ENCODE measurements at regions not wholly inside any gene's neighbourhood (a gene's known extent, or its start where the extent isn't known, plus 50 kb on each side); places are given as distances from the start of the nearest gene placed in this dataset.

DNA sequence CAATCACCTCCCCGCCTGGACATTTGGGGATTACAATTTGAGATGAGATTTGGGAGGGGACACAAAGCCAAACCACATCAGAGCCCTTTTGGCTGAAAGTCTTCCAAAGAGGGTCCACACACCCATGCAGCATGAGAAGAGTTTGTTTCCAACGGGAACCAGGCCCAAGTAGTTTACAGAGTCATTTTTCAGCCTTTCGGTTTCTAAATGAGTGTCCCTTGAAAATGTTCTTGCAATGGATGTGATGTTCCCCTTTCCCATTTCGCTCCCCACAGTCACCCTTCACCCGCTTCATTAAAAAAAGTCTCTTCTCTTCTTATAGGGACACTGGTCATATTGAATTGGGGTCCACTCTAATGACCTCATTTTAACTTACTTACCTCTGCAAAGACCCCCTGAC lies 157.4 kb downstream of the ARL4C start:
- Histone ChIP-seq H3K4me1 (peaks cover 0 to 16% (median 0%) of the 10 kb centered on the region in 3 donors), H3K9me3 (no peaks in the 10 kb centered on the region), H3K27ac (no peak overlapping the region), H3K4me3 (no peak overlapping the region), H3K27me3 (peaks cover 5% of the 10 kb centered on the region), H3K36me3 (no peaks in the 10 kb centered on the region)
- WGBS, 2 donors (ENCODE audit: low coverage in 1 of 2), result 89% methylated on average over 5 of the region's 5 CpGs
- TF ChIP-seq, protein P1, sequence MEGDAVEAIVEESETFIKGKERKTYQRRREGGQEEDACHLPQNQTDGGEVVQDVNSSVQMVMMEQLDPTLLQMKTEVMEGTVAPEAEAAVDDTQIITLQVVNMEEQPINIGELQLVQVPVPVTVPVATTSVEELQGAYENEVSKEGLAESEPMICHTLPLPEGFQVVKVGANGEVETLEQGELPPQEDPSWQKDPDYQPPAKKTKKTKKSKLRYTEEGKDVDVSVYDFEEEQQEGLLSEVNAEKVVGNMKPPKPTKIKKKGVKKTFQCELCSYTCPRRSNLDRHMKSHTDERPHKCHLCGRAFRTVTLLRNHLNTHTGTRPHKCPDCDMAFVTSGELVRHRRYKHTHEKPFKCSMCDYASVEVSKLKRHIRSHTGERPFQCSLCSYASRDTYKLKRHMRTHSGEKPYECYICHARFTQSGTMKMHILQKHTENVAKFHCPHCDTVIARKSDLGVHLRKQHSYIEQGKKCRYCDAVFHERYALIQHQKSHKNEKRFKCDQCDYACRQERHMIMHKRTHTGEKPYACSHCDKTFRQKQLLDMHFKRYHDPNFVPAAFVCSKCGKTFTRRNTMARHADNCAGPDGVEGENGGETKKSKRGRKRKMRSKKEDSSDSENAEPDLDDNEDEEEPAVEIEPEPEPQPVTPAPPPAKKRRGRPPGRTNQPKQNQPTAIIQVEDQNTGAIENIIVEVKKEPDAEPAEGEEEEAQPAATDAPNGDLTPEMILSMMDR (IDR thresholded peaks at IDR 0.05), result no peak
- TF ChIP-seq POLR2A (IDR thresholded peaks at IDR 0.05) (no peak), POLR2AphosphoS5 (IDR thresholded peaks at IDR 0.05) (no peak), EP300 (IDR thresholded peaks at IDR 0.05) (no peak)
- no peak for ATAC-seq

DNA sequence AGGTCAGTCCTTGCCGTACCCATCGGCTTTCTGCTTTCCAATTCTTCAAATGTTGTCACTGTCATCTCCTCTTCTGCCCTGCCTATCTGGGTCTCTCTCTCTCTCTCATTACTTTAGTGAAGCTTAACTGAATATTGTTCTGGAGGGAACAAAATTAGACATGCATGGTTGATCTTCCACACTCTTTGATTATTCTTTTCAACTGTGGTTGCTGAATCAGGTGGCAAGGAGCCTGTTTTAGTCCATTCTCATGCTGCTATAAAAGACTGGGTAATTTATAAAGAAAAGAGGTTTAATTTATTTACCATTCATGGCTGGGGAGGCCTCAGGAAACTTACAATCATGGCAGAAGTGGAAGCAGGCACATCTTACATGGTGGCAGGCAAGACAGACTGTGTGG lies 157.9 kb downstream of the ARL4C start:
- Histone ChIP-seq H3K9me3 (no peaks in the 10 kb centered on the region), H3K4me3 (no peak overlapping the region), H3K27ac (no peak overlapping the region), H3K27me3 (peaks cover 5% of the 10 kb centered on the region), H3K4me1 (peaks cover 0 to 21% (median 0%) of the 10 kb centered on the region in 3 donors), H3K36me3 (no peaks in the 10 kb centered on the region)
- ATAC-seq, result no peak
- WGBS, 2 donors (ENCODE audit: low coverage in 1 of 2), result 83 to 96% methylated on average over 2 of the region's 2 CpGs
- TF ChIP-seq POLR2A (IDR thresholded peaks at IDR 0.05) (no peak), EP300 (IDR thresholded peaks at IDR 0.05) (no peak), POLR2AphosphoS5 (IDR thresholded peaks at IDR 0.05) (no peak)
- TF ChIP-seq, protein P1 (IDR thresholded peaks at IDR 0.05), result no peak

DNA sequence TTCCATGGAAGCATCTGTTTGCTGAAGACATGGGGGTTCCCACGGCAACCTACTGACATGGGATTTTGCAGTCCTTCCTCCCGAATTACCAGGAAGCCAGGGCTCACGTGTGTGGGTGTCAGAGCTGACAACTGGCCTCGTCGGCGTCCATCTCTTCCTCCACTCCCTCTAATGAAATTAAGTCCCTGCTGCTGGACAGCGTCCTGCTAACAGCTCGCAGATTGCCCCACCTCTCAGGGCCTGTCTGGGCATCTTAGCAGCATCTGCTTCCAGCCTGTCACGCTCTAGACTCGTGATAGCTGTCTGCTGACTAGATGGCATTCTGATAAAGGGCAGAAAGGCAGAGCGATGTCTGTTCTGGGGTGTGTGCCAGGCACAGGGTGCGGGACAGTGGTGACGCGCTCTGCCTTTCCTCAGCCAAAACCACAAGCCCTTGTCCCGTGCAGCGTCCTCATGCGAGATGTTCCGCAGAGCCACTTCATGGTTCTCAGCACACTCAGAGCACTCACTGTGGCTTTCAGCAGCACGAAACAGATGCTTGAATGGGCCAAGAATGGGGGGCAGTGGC lies 161.1 kb downstream of the ARL4C start:
- peak overlapping the region in 1 of 4 donors; percentile 10 for H3K27ac ChIP-seq
- peak; percentile 87 for ATAC-seq
- 0 to 11% methylated on average over 1 to 7 of the region's 19 CpGs for WGBS, 2 donors (ENCODE audit: low coverage in 1 of 2)
- no peak overlapping the region for H3K4me3 ChIP-seq
- peaks cover 5% of the 10 kb centered on the region for H3K27me3 ChIP-seq
- TF ChIP-seq, protein P1 (IDR thresholded peaks at IDR 0.05), result no peak
- peak; percentile 59 for TF ChIP-seq POLR2AphosphoS5 (IDR thresholded peaks at IDR 0.05)
- no peaks in the 10 kb centered on the region for H3K36me3 ChIP-seq
- no peaks in the 10 kb centered on the region for H3K9me3 ChIP-seq
- peaks cover 0 to 17% (median 0%) of the 10 kb centered on the region in 3 donors for H3K4me1 ChIP-seq

DNA sequence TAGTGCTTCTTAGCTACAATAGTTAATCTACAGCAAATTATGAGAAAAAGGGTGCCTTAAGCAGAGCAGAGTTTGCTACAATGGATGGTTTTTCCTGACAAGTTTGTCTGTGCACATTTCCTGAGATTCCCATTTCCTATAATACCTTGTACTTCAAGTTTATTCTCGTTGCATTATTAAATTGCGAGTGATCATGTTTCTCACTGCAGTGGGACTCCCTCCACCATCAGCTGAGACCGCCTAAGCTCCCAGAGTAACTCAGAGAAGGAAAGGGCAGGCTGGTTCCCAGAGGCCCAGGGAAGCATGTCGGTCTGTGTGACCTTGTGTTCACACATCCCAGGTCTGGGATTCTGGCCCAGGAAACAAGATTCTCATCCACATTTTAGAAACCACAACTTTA lies 162.1 kb downstream of the ARL4C start:
- no peaks in the 10 kb centered on the region for H3K9me3 ChIP-seq
- H3K36me3 ChIP-seq, result no peaks in the 10 kb centered on the region
- WGBS, 2 donors (ENCODE audit: low coverage in 1 of 2), result 90 to 92% methylated on average over 4 of the region's 4 CpGs
- ATAC-seq, result no peak
- no peak overlapping the region for H3K4me3 ChIP-seq
- peaks cover 5% of the 10 kb centered on the region for H3K27me3 ChIP-seq
- peaks cover 0 to 17% (median 0%) of the 10 kb centered on the region in 3 donors for H3K4me1 ChIP-seq
- TF ChIP-seq, protein P1 (IDR thresholded peaks at IDR 0.05), result no peak
- TF ChIP-seq POLR2AphosphoS5 (IDR thresholded peaks at IDR 0.05) (no peak), POLR2A (IDR thresholded peaks at IDR 0.05) (no peak), EP300 (IDR thresholded peaks at IDR 0.05) (no peak)
- H3K27ac ChIP-seq, result no peak overlapping the region

DNA sequence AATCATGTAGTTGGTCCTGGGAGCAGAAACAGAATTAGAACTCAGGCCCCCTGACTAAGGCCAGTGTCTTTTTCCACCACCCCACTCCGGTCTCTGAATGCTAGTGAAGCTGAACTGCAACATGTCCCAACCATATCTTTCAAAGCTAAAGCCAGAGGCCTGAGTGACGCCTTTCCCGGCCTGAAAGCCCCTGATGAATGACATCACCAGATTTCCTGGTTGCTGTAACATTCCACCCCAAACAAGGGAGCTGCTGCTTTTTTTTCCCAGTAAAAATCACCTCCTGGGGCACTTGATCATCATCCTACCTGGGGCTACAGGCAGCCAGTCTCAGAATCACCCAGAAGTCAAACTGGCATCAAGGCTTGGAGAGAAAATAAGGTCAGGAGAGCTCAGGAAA lies 162.7 kb downstream of the ARL4C start:
- no peak overlapping the region for H3K27ac ChIP-seq
- ATAC-seq, result no peak
- peaks cover 0 to 17% (median 0%) of the 10 kb centered on the region in 3 donors for H3K4me1 ChIP-seq
- no peak overlapping the region for H3K4me3 ChIP-seq
- no peaks in the 10 kb centered on the region for H3K36me3 ChIP-seq
- 83% methylated on average over 1 of the region's 3 CpGs; no CpG with 5 or more reads in 1 of the 2 donors for WGBS, 2 donors (ENCODE audit: low coverage in 1 of 2)
- no peaks in the 10 kb centered on the region for H3K9me3 ChIP-seq
- H3K27me3 ChIP-seq, result peaks cover 5% of the 10 kb centered on the region
- no peak for TF ChIP-seq EP300 (IDR thresholded peaks at IDR 0.05)
- TF ChIP-seq POLR2AphosphoS5 (IDR thresholded peaks at IDR 0.05), result no peak
- TF ChIP-seq, protein P1 (IDR thresholded peaks at IDR 0.05), result no peak
- TF ChIP-seq POLR2A (IDR thresholded peaks at IDR 0.05), result no peak

All from gastroesophageal sphincter (tissue), 4 donors.